ENCODE measurements at regions not wholly inside any gene's neighbourhood (a gene's known extent, or its start where the extent isn't known, plus 50 kb on each side); places are given as distances from the start of the nearest gene placed in this dataset.
"Not testable (repeated sequence)": the region's sequence is repeated elsewhere in the genome, so short reads cannot be mapped to it uniquely, and the experiment has no call there.

DNA sequence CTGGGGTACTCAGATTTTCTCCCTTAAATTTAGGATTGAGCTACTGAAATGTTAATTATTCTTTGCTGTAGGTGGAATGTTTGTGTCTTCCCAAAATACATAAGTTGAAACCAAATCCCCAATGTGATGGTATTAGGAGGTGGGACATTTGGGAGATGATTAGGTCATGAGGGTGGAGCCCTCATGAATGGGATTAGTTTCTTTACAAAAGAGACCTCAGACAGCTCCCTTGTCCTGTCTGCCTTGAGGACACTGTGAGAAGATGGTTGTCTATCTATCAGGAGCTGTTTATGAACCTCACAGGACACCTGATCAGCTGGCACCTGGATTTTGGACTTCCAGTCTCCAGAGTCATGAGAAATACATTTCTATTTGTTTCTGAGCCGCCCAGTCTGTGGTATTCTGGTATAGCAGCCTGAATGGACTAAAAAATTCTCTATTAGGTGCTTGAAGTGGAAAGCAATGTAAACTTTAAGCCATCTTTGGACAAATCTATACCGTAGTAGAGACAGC, 99.2 kb upstream of the UXS1 start:
- no peak for DNase-seq (ENCODE audit: low spot score in 2 of 2)
- FAIRE-seq = no peak

DNA sequence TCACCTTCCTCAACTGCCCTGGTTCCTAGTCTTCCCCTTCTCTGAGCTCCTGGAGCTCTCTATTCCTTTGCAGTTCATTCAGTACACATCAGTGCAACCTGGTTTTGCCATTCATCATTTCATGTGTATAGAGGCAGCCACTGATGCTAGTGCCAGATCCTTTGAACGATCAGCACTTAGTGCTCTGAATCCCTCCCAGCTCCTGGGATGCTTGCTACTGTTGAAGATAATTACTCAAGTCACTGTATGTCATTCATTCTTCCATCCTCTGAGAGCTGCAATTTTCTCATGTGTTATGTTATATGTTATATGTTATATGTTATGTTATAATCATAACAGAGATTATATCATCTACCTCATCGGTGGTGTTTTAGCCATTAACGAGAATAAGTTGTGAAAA, 98.5 kb upstream of the UXS1 start:
- FAIRE-seq (no peak), DNase-seq (ENCODE audit: low spot score in 2 of 2) (no peak)

GRCh38 chr2:106288873-106289272, 94.8 kb upstream of the UXS1 start:
- DNase-seq (ENCODE audit: low spot score in 2 of 2) = no peak

DNA sequence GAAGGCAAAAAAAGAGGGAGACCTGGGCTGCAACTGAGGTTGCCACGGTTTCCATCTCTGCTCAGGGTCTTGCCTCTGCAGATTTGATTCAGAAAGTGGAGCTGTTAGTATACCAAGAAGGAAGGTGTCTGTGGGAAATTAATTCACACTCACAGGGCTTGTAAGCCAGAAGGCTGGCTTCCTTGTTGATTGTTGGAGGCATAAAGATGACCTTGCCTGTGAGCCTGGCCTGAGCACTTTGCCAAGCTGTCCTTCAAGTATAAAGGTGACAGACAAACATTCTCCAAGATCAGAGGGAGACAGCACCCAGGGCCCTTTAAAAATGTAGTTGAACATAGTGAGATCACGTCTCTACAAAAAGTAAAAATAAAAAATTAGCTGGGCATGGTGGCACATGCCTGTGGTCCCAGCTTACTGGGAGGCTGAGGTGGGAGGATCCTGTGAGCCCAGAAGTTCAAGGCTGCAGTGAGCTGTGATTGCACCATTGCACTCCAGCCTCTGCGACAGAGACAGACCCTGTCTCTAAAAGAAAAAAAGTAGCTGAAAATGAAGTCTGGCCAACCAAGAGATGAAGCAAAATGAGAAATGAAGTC, 91.2 kb upstream of the UXS1 start:
- DNase-seq (ENCODE audit: low spot score in 2 of 2) (no peak), FAIRE-seq (no peak)

More at GRCh38 chr2:106288873-106289272, 94.8 kb upstream of the UXS1 start:
- no peak for FAIRE-seq

- DNase-seq (ENCODE audit: low spot score in 2 of 2) (no peak), FAIRE-seq (no peak)
Observed at GRCh38 chr2:106284691-106285202, 90.6 kb upstream of the UXS1 start.

GRCh38 chr2:106284255-106284654, 90.2 kb upstream of the UXS1 start:
- no peak for FAIRE-seq
- no peak for DNase-seq (ENCODE audit: low spot score in 2 of 2)

DNA sequence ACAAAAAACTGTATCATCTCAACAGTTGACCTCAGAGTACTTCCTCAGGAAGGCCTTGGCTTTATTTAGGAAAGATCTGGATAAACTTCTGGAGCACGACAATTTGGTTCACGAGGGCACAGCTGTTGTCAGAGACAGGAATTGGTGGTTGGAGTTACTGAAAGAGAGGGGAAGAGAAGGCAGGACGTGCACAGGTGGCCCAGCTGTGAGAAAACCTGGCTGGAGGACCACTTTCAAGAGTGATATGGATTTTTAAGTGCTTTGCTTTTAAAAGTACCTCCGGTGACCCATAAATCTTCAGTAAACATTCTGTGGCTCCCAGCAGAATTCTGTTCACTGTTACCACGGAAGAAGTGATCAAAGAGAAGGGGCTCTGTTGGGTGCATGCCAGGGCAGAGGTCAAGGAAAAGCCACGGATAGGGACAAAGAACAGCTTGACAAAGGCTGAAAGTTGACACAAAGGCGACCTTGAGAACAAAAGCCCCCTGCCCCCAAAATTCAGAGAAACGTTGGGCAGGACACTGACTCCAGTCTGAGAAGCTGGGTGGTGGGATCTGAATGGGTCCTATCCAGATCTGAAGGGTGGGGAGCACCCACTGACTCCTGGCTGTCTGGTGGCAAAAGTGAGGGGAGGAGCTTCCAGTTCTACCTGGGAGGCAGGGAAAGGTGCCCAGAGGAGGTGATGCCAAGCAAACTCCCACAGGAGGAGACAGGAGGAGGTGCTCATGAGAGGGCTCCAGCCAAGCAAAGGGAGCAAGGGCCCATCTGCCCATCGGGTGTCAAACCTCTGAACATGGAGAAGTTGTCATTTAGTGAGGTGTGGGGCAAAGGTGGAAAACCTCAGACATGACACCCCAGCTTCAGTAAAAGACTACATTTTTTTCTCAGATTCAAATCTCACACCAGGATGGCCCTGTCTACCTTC, 89.4 kb upstream of the UXS1 start:
- not testable (repeated sequence) for FAIRE-seq; DNase-seq (ENCODE audit: low spot score in 2 of 2)

DNA sequence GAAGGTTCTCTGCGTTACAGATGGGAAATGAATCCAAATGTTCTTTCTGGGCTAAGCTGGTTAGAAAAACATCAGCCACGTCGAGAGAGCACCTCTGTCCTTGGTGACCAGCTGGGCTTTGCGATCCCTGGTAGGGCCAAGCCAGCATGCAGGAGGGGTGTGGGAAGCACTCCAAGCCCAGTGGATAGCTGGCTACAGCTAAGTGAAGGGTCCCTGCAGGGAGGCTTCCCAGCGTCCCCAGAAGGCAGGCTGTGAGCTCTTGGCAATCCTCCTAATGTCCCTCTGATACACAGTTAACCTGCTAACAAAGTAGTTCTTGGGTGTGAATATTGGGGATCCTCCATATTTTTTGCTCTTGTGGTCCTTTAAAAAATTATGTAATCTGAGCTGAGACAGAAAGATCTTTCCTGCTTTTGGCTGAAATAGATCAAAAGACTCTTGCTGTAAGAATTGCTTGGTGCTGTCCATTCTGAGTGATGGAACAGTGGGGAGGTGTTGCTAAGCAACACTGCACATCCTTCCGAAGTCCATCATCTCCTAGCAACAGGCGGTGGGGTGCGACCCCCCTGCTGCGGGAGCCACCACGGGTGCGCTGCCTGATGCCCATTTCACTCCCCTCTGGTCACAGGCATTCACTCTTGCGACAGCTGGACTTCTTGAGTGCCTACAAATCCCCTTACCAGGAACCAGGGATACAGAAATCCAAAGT, 88.5 kb upstream of the UXS1 start:
- FAIRE-seq (no peak), DNase-seq (ENCODE audit: low spot score in 2 of 2) (no peak)

GRCh38 chr2:106281907-106282430, 87.9 kb upstream of the UXS1 start:
- FAIRE-seq; DNase-seq (ENCODE audit: low spot score in 2 of 2): not testable (repeated sequence)

GRCh38 chr2:106280722-106281446, 86.8 kb upstream of the UXS1 start:
- DNase-seq (ENCODE audit: low spot score in 2 of 2) (no peak), FAIRE-seq (no peak)

DNA sequence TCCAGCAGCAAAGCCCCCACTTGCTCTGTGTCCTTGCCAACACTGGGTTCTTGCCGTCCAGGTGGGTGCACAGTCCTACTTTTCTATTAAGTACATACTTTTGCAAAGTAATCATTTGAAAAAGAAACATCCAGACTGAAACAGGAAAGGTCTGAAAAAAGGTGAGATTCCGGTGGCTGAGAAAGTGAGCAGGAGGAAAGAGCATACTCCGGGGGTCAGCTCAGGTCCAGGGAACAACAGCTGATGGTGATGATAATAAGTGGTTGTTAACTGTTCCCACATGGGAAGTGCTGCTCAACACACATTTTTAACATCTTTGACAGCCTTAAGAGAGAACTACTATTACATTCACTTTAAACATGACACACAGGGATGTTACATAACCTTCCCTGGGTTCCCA, 86.1 kb upstream of the UXS1 start:
- FAIRE-seq (no peak), DNase-seq (ENCODE audit: low spot score in 2 of 2) (no peak)

GRCh38 chr2:106278112-106278876, 84.2 kb upstream of the UXS1 start:
- no peak for DNase-seq (ENCODE audit: low spot score in 2 of 2)
- FAIRE-seq = no peak

DNA sequence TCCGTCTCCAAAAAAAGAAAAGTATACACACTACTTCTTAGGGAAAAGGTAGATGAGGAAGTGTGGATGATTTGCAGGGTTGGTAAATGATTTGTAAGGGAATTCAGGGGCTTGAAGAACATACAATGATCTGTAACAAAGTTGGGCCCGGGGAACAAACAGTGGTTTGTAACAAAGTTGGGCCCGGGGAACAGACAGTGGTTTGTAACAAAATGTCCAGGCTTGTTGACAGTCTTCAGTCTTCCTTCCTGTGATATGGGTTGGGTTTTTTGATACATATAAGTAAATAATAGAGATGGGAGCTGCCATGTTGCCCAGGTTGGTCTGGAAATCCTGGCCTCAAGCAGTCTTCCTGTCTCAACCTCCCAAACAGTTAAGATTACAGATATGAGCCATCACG, 83.3 kb upstream of the UXS1 start:
- DNase-seq (ENCODE audit: low spot score in 2 of 2) = no peak
- no peak for FAIRE-seq

DNA sequence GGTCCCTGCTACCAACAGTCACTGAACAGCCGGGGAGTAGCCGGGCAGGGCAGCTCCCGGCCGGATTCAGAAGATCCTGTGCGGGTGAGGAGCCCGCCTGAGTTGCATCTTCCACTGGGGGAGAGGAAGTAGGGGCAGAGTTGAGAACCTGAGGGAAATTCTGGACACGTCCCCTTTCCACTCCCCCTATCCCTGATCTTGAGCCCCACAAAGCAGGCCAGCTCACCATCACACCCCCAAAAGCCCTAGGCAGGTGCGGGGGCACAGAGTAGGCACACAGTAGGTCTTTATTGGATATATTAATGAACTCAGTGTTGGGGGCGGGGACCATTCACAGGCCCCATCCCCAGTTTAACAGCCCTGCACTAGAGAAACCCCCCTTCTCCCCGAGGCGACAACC, 81.9 kb upstream of the UXS1 start:
- DNase-seq (ENCODE audit: low spot score in 2 of 2) (no peak), FAIRE-seq (no peak)

DNA sequence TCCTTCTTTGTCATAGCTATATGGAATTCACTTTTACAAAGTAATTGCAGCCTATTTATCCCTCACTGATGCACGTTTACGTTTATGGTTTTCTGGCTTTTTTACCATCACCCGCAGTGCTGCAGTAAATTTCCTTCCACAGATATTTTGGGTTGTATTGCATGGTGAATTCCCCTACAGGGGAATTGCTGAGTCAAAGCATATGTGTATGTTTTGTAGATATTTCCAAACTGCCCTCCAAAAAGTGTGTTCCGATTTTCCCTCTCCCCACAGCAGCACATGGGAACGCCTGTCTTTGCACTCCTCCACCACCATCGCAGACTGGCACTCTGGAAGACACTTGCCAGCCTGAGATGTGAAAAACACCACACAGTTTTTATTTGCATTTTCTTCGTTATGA, 80.6 kb upstream of the UXS1 start:
- FAIRE-seq = no peak
- no peak for DNase-seq (ENCODE audit: low spot score in 2 of 2)

GRCh38 chr2:106272216-106272807, 78.2 kb upstream of the UXS1 start:
- no peak for FAIRE-seq
- DNase-seq (ENCODE audit: low spot score in 2 of 2) = no peak

DNA sequence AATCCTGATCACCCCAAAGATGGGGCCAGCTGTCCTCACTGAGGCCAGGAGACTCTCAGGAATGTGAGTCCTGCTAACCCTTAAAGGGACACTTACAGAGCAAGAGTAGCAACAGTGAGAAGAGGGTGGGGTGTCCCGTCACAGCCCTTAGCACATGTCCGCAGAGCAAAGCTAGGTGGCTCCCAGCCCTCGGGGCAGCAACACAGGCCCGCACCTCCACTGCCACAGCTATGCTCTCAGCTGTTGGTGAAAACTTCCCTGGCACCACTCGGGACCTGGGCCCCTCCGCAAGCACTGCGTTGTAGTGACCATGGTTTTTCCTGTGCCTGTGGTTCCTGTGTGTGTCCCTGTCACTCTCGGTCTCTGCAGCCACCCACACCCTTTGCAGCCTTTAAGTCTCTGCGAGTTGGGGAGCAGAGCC, 76.4 kb upstream of the UXS1 start:
- DNase-seq (ENCODE audit: low spot score in 2 of 2) (no peak), FAIRE-seq (no peak)

GRCh38 chr2:106269591-106270291, 75.6 kb upstream of the UXS1 start:
- FAIRE-seq (no peak), DNase-seq (ENCODE audit: low spot score in 2 of 2) (peak in 1 of 2 donors; percentile 24)

Data from frontal cortex (tissue), 3 donors.